Activated CD4-positive, alpha-beta T cell treated with anti-CD3 and anti-CD28 coated beads, Interleukin-2, amount 50 U/mL, for 4 hours (primary cell): ENCODE measurements at regions not wholly inside any gene's neighbourhood (a gene's known extent, or its start where the extent isn't known, plus 50 kb on each side); places are given as distances from the start of the nearest gene placed in this dataset.

Experiments
- DNase-seq, 2 experiments: peaks; one replicate each; pipeline ENCODE4 v3.0.0-alpha.2; 2020

DNA sequence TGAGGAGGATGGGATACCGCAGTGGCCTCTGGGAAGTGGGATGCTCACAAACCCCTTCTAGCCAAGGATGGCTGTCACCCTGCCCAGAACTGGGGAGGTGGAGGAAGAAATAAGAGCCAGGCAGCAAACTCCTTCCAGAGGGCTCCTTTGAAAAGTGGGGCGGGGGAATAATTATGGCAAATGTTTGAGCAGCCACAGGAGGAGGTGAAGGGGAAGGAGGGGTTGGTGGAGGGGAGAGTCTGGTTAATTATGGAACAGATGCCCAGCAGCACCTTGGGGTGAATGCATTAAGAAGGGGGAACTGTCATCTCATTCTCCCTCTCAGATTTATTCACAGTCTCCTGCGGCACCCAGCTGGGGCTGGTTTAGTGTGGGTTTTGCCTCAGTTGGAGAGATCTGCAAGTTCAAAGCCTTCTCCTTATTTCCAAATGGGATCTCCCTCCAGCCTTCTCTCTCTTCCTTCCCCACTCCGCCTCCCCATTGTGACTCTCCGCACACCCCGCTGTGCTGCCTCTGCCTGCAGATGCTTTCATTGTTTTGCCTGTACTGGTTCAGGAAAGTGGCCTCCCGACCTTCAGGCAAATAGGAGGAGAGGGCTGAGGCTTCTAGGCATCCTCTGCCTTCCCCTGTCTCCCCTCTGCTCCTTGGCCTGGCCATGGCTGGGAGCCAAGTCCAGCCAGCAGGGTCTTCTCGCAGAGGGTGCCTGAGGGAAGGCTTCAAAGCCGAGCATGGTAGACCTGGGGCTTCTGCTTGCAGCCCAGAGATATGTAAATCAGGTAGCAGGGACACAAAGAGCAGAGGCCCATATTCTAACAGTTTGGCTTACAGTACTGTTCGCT lies 457.2 kb upstream of the MEX3C start:
- no peak for DNase-seq

DNA sequence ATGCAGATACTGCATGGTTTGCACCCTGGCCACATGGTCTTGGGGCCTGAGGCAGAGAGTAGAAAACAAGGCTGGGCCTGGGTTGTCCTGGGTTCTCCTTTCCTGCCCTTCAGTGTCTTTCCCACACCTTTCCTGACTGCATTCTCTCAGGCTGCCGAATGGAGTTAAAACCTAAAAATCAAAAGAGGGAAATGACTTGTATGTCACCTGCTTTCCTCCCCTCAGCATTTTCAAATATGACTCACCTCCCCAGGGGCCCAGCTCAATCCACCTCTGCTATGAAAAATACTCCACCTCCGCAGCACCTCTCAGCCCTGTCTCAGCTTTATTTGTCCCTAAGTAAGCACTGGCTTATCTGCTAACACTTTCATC lies 457.8 kb upstream of the MEX3C start:
- no peak for DNase-seq

DNA sequence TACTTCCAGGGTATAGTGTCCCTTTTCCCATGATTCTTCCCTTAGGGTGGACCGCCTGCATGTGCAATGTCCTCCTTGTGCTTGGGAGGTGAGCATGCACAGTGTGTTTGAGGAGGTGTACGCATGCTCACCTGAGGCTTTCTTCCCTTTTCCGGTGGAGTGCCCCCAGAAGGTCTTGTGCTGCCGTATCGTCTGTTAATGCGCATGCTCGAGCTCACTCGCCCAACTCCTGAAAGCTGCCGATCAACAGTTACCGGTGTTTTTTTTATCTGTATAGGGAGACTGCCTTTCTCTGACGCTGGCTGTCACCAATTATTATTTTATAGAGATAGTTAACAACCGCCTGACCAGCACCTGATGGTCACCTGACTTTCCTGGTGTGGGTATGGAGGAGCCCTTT lies 458.8 kb upstream of the MEX3C start:
- no peak for DNase-seq

DNA sequence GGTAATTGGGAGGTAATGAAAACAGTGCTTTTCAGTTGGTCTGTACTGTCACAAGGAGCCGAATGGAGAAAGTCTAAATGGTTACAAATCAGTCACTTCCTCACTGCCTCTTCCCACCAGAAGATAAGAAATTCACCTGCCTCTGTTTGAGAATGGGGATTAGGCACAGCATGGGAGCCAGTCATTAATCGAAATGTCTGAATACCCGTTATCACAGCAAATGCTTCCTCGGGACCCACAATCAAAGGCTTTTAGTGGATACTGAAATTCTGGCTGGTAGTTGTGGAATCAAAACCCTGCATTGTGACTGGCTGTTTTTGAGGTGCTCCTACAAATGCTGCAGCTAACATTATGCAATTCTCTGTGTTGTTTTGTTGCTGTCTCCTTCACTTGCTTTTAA lies 461.0 kb upstream of the MEX3C start:
- DNase-seq: no peak

DNA sequence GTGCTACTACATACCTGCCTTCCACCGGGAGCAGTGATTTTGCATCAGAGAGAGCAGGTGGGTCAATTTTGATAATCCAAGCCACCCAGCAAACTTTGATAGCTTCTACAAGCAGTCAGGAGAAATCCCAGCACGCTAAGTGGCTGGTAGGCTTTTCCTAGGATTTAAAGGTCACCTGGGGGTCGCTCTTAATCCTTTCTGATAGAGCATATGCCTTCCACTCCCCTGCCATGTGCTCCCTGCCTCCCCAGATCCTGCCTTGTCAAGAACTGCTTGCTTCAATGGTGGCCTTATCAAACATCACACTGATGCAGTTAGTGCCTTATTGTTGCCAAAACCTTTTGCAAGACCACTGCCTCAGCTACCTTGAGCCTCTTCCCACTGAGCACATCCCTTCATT lies 462.3 kb upstream of the MEX3C start:
- no peak for DNase-seq

DNA sequence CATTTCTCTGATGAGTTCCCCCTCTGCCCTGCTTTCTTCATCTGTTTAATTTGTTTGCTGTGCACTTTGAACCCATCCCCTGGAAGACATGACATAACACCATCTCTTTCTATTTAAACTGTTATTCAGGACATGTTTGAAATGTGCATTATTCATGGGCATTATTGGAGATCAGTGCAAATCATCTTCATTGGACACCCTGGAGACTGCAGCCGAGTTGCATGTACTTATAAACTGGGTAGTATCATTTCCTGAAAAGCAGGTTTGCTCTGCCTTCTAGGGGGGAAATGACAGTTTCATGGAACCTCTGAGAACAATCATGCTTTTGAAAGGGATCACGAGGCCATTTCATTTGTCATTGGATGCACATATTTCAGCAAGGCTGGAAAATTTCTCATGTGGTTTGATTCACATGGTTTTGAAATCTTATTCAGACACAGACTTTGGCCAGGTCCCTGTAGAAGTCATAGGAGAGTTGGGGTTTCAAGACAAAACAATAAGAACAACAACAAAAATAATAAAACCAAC lies 462.8 kb upstream of the MEX3C start:
- no peak for DNase-seq

DNA sequence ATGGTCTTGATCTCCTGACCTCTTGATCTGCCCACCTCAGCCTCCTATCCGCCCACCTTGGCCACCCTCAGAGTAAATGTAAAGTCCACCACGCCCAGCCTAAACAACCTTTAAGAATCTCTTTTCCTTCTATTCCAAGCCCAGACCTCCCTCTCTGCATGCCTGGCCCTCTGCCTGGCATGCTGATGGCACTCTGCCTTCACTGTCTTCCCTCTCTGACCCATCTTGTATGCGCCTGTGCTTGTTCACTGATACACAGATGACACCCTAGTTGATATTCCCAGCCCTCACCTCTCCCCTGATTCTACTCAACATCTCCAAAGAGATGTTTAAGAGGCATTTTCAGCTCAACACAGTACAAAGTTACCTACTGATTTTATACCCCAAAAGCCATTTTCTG lies 466.8 kb upstream of the MEX3C start:
- DNase-seq: no peak

DNA sequence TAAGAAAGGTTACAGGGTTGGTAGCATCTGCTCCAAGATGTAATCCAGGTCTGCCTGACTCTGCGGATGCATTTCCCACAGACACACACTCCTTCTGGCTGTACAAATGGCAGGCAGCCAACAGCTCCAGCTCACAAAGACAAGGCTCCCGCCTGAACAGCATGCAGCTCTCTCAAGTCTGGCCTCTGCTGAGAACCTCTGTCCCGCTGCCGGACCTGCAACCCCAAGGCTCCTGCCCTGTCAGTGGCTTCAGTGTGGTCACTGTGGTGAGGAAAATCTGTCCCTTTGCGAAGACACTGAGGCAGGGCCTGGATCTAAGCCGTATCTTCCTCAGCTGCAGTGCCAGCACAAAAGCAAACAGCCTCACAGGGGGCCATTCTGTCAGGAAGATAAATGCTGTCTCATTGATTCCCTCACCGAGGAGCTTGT lies 469.3 kb upstream of the MEX3C start:
- no peak for DNase-seq

DNA sequence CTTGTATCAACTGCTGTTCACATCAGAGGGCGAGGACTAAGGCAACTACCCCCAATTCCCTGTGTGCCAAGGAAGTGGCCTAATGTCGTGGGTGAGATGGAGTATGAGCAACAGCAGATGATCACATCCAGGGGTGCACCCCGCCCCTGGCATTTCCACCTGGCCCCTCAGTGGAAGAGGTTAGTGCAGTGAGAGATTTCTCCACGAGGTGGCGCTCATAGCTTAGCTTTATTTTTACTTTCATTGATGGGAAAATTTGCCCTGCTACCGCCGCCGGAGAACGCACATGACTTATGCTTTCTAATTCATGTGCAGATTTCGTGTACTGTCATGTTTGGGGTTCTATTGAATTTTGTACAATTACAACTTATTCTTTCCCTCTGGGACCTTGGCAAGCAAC lies 470.6 kb upstream of the MEX3C start:
- peak in 1 of 2 experiments; percentile 1 for DNase-seq

DNA sequence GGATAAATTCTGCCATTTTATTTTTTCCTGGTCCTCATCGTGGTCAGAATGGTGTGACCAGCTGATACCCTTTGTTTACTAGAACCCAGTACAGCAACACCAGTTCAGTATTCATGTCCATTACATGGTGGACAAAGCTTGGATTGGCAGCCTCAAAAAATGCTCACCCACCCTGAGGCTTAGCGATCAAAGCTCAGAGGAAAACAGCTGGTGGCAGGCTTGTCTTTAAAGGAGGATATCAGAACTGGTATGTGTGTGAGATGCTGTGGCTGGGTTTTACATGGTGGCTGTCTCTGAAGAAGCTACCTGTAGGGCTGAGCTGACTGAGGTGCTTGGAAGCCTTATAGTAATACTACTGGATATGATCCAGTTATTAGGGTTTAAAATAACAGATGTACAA lies 471.1 kb upstream of the MEX3C start:
- no peak for DNase-seq

DNA sequence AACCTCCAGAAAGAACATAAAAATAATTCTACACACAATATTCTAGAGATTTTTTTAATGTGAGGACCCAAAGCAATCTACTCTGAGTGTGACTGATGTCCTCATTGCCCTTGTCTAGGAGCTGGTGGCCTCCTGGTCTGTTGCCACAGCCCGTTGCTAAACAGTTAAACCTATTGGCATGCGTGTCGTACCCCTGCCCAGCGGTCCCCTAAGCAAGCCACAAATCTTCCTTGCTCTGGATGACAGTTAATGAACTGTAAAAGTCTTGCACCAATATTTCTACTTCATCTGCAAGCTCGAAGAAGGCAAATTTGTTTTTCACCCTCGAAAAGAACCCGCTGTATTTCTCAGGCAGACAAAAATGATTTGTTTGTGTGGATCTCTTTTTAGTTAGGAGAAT lies 489.1 kb upstream of the MEX3C start:
- DNase-seq: no peak

DNA sequence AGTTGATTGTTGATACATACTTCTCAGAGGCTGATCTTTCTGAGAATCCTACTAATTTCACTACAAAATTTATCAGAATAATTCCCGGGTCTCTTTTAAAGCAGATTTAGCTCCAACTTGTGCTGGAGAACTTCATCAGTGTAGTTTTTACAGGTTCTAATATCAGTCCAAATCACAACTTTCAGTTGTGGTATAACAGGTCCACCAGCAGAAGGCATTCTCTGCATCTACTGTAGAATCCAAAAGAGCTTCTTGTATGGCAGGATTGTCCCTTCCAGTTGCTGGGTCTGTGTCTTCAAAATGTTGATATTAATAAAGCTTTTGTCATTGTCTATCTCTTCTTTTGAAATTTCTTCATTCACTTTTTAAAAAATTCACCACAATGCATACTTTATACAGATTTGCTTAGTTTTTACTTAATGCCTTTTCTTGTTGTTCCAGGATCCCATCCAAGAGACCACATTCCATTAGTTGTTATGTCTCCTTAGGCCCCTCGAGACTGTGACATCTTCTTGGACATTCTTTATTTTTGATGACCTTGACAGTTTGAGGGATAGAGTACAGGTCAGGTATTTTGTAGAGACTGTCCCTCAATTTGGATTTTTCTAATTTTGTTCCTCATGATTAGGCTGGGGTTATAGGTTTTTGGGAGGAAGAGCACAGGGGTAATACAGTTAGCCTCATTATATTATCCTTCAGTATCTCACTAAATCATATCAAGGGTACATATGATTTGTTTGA lies 490.5 kb upstream of the MEX3C start:
- no peak for DNase-seq

DNA sequence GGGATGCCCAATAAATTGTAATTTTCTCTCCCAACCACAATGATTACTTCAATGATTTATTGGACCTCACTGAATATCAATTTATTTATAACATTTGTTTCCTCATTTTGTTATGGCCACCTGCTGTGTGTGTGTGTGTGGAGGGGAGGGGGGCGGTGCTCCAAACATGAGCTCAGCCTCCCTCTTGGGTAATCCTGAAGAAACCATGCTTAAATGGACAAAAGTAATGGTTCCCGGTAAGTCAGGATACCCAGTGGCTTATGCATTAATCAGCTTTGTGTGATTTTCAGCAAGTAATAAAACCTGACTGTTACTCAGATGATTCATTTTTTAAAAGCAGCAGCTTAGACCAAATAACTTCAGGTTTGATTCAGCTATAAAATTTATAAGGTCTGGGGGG lies 495.1 kb upstream of the MEX3C start:
- no peak for DNase-seq

DNA sequence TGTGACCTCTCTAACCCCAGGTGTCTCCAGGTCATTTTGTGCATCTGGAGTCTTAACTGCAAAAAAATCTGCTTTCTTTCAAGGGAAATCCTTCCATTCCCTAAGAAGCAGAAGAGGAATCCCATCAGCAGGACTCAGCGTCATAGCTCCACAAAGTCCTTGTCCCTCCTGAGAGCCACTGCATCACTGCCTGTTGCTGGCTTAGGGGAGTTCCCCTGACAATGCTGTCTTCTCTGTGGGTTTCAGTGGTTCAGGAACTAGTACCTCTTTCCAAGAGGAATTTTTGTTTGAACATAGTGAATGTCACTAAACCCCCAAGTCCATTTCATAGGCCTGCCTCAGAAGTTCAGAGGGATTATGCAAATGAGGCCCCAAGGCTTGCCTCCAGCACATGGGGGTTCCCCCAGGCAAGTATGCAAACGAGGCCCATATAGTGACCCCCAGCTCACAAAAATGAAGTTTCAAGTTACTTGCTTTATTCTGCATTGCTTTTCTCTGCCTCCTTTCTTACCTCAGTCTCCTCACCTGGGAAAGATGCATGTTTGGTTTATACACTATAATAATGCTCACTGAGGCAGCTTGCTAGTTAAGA lies 513.9 kb upstream of the MEX3C start:
- DNase-seq: no peak

DNA sequence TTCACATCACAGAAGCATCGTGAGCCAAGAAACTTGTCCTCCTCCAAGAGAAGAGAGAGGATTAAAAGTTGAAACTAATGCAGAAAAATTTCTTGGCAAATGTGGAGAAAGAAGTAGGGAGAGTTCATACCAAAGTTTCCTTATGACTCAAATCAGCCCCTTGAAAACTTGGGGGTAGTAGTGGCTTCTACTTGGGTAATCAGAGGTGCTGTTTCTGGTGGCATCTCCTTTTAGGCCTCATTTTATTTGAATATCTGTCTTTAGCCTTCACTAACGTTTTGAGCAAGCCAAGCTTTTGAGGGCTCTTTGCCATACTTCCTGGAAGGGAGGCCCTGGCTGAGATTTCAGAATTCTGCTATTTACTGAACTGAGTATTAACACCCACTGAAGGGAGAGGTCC lies 515.3 kb upstream of the MEX3C start:
- no peak for DNase-seq

DNA sequence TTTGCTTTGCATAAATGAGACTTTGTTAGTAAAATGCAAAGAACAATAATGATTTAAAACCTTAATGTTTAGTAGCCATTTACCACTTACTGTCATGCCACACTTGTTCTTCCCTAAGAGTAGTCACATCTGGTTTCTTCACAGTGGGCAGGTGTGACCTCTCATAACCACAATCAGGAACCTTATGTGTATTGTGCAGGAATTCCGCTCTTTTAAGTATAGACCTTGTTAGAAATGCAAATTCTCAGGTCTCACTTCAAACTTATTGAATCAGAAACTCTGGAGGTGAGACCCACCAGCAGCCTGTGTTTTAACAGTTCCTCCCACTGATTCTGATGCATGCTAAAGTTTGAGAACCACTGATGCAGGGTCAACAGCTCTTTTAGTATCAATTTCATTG lies 518.8 kb upstream of the MEX3C start:
- no peak for DNase-seq

DNA sequence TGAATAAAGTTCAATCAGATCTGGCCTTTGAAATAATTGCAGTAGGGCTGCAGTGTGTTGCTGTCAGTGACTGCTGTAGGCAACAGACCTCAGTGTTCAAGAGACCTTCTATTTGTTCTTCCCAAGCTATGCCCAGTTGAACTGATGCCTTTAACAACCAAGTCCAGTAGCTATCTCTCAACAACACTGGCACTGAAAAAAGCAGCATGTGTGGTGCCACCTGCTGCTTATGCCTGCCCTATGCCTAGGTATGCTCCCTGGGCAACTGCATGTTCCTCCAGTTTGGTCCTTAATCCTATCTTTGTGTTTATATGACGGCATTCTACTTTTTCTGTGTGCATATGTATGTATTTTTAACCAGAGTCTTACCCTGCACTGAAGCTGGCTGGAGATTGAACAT lies 523.9 kb upstream of the MEX3C start:
- DNase-seq: no peak

DNA sequence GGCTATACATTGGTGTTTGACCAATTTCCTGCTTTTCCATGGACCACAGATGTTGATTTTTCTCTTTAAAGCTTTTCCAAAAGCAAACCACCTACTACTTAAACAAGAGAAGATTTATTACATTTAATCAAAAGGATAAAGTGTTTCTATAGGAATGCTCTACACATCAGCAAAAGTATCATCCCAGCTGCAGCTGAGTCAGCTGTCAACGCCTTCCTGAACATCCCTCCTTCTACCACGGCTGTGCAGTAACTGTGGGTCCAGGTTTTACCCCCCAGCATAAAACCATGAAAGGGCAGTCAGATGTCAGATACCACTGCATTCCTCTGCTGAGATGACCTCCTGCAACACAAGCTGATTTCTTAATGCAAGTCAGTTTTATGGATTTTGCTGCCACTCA lies 524.5 kb upstream of the MEX3C start:
- no peak for DNase-seq

DNA sequence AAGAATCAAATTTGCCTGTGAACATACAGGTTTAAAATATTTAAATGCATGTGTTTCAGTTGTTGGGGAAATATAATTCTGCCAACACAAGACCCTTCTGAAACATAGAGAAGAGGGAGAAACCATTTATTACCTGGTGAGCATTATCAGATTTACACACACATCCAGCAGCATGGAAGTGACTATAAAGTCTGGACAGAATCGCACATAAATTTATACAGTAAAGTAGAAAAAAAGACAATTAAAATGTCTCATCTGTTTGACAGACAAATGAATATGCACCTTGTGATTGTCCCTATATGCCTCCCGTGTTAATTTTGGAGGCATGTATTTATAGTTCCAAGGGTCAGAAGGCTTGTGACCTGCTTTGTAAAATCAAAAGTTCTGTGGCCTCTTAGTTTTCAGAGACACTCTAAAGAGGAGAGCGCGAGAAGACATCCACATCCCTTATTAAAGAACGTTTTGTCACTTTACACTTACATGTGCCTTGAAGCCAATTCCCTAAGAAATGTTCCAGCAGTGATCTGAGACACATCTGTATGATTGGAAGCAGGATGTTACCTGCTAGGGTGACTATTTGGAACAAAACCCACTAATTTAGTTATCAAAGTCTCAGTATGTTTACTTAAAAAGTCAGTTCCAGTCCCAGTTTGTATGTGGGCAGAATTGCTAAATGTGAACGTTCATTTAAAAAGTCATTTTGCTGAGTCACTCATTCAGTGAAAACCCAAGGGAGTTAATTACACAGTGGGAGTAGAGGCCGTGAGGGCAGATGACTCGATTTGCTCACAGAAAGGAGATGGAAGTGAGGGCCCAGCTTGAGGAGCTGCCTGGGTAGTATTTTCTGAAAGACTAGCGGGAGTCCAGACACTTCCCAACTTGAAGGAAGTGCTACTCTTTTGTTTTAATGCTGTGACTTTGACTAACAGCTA lies 527.6 kb upstream of the MEX3C start:
- DNase-seq: no peak

DNA sequence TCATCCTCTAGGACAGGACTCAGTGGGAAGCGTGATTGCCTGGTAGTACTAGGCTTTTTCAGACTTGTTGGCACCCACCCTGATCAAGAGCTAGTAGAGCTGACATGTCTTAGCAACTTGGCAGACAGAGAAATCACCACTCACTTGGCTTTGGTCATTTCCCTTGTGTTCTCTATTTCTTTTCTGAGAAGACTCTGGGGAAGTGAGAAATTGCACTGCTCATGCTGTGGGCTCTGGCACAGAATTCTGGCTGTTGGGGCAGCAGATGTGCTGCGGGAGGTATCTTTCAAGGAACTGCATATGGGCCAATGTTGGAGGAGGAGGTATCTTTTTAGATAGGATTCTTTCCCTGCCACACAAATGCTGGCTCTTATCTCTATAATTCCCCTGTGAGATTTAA lies 529.1 kb upstream of the MEX3C start:
- DNase-seq: no peak

DNA sequence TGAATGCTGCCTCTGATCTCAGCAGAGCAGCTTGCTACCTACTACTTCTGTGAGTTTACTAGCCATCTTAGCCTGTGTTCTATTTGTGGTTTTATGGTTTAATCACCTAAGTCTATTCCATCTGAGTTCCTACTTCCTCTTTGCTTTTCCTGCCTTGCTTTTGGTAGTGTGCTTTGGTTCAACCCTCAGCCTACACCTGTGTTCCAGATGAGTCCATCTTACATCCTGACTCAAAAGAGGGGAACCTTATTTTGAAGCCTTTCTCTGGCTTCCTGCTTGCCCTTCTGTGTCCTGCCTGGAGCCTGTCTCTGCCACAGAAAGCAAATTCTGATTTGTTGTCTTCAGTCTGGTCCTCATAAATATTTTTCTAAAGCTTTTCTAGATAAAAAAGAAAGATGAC lies 530.3 kb upstream of the MEX3C start:
- DNase-seq: no peak

DNA sequence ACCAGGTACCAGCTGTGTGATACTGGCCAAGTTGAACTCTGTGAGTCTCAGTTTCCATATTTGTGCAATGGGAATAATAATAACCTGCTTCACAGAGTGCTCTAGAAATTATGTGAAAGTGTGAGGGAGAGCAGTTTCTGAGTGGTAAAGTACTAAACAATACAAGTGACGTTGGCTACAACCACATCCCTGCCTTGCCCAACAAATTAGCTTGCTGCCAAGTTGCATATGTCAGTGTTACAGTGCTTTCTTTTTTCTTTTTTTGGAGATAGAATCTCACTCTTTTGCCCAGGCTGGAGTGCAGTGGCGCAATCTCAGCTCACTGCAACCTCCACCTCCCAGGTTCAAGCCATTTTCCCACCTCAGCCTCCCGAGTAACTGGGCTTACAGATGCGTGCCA lies 533.6 kb upstream of the MEX3C start:
- no peak for DNase-seq

DNA sequence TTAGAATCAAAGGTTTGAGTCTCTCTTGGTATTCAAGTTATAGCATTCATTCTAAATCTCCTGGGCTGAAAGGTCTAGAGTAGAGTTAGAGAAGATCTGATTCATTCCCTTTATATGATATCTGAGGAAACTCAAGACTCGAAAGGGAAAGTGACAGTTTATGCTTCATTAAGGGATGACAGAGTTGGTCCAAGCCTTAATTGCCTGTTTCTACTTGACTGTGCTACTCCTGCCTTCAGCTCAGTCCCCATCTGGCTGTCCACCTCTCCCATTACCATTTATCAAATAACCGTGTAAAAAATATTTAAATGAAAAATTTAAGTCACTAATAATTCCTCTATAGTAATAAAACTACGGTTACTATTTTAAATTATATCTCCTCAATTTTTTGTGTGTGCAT lies 537.1 kb upstream of the MEX3C start:
- no peak for DNase-seq
